ENCODE measurements at regions not wholly inside any gene's neighbourhood (a gene's known extent, or its start where the extent isn't known, plus 50 kb on each side); places are given as distances from the start of the nearest gene placed in this dataset.

- TF ChIP-seq ZNF274 (IDR thresholded peaks at IDR 0.05; ENCODE audit: low read depth, low read length) (no peak), YY1 (IDR thresholded peaks at IDR 0.05; ENCODE audit: insufficient read depth, insufficient read length) (no peak)
Observed at GRCh38 chr15:60152386-60152785, 148.3 kb downstream of the FOXB1 start.
